Cardiac fibroblast (primary cell): ENCODE measurements at regions not wholly inside any gene's neighbourhood (a gene's known extent, or its start where the extent isn't known, plus 50 kb on each side); places are given as distances from the start of the nearest gene placed in this dataset.
"Not testable (repeated sequence)": the region's sequence is repeated elsewhere in the genome, so short reads cannot be mapped to it uniquely, and the experiment has no call there.

ENCODE experiments used
- DNase-seq, 2 donors: peaks; one replicate each; pipeline versions ENCODE4 v3.0.0 to v3.0.0-alpha.2; 2010; ENCODE audit warnings: low read depth in 2 of 2
- H3K4me3 ChIP-seq, 2 donors: replicated peaks in 1 of 2; 1 replicate in 1 of 2; 2 replicates in 1 of 2; pipeline ENCODE4 v1.5.1; 2011; ENCODE audit warnings: low read depth in 2 of 2, low read length in 2 of 2, mild to moderate bottlenecking in 2 of 2, moderate library complexity in 1 of 2

- DNase-seq, H3K4me3 ChIP-seq: not testable (repeated sequence)
Observed at GRCh38 chr1:145495077-145495871, 69.9 kb upstream of the NBPF20 start.

DNA sequence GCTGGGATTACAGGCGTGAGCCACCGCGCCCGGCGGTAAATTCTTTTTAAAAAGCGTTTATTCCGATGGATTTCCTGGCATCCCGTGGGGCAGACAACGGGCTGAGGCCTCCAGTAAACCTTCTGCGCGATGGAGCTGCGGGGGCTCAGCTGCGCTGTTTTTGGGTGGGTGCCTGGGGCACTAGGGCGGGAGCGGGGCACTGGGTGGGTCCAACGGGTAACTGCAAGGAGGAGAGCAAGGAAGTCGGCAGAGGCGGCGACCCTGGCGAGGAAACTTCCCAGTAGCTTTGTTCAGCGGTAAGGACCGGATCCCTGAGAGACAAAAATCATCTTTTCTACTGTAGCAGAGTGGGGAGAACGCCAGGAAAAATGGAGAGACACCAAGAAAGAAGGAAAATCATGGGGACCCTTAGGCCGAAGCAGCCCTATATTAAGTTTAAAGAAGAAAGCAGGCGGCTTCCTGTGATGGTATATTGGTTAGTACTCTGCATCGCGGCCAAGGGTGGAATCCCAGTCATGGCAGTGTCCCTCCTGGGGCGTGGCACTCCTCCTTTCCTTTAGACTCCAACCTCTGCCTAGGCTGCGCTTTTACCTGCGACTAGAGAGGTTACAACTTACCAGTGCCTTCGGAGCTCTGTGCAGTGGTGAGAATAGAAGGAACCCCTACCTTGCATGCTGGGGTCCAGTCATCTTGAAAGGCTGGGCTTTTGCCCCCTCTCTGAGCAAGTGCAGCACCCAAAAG is 63.0 kb upstream of the NBPF20 start:
- not testable (repeated sequence) for H3K4me3 ChIP-seq, DNase-seq

GRCh38 chr1:145487156-145487555 is 61.8 kb upstream of the NBPF20 start:
- H3K4me3 ChIP-seq, DNase-seq: not testable (repeated sequence)

DNA sequence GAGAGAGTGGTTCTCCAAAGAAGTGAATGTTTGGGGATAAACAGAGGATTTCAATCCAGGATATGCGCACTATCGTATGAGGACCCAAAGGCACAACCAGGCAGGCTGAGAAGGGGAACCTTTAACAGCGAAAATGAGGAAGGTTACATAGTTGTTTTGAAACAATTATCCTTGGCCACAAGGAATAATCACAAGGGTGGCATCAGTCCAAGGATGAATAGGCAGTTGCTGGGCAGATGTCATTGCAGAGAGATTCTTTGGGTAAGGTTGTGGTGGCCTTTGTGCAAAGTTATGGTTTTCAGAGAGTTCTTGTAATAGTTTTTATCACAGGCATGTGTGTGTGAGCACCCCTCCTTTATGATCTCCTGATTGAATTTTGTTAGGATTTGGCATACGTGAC is 58.9 kb upstream of the NBPF20 start:
- H3K4me3 ChIP-seq, DNase-seq: not testable (repeated sequence)

GRCh38 chr1:145482214-145482860 is 56.9 kb upstream of the NBPF20 start:
- DNase-seq, H3K4me3 ChIP-seq: not testable (repeated sequence)

- DNase-seq, result not testable (repeated sequence)
- H3K4me3 ChIP-seq, result peak overlapping the region; percentile 5 to 33
Observed at GRCh38 chr1:145475962-145476361, 50.6 kb upstream of the NBPF20 start.

GRCh38 chr1:145475369-145475915 is 50.0 kb upstream of the NBPF20 start:
- H3K4me3 ChIP-seq, result peak overlapping the region in 1 of 2 donors; percentile 33
- peak; percentile 13 to 48 for DNase-seq
